Calu3 (cell line): ENCODE measurements at regions not wholly inside any gene's neighbourhood (a gene's known extent, or its start where the extent isn't known, plus 50 kb on each side); places are given as distances from the start of the nearest gene placed in this dataset.

Experiments
- BruUV-seq: library from RNA; stranded (reverse); fragments of 400-500 nt; replicated peaks from 2 replicates; lab custom pipeline; 2021; lab: Mats Ljungman, UMichigan
- CTCF ChIA-PET: fragments of 300-600 bp; sonication (Branson Sonifier 250); formaldehyde crosslinking; loops from one replicate; lab custom pipeline; 2022; ENCODE audit warnings: antibody characterized with exemption; lab: Charles Lee
- DNase-seq: peaks from one replicate; pipeline ENCODE4 v3.0.0; 2022
- H3K27ac Mint-ChIP-seq: one replicate; pipeline ENCODE4 v1.8.0; 2022; ENCODE audit warnings: mixed read lengths; ENCODE audit not compliant: unreplicated experiment
- H3K27me3 Mint-ChIP-seq: one replicate; pipeline ENCODE4 v1.8.0; 2022; ENCODE audit warnings: mixed read lengths; ENCODE audit not compliant: unreplicated experiment
- H3K36me3 Mint-ChIP-seq: one replicate; pipeline ENCODE4 v1.8.0; 2022; ENCODE audit warnings: mild to moderate bottlenecking, moderate library complexity, mixed read lengths; ENCODE audit not compliant: insufficient read depth, unreplicated experiment
- H3K4me1 Mint-ChIP-seq: one replicate; pipeline ENCODE4 v1.8.0; 2022; ENCODE audit warnings: mild to moderate bottlenecking, low read depth, mixed read lengths; ENCODE audit not compliant: unreplicated experiment
- H3K4me3 Mint-ChIP-seq: one replicate; pipeline ENCODE4 v1.8.0; 2022; ENCODE audit warnings: mild to moderate bottlenecking, low read depth, moderate library complexity, mixed read lengths; ENCODE audit not compliant: unreplicated experiment
- H3K9me3 Mint-ChIP-seq: one replicate; pipeline ENCODE4 v1.8.0; 2022; ENCODE audit warnings: low read depth, mixed read lengths; ENCODE audit not compliant: unreplicated experiment
- CTCF ChIP-seq: fragments of 200-600 bp; IDR thresholded peaks from one replicate; pipeline ENCODE4 v1.8.0; 2022; ENCODE audit warnings: antibody characterized with exemption; ENCODE audit not compliant: unreplicated experiment
- intact Hi-C: fragments of 100-400 bp; cut with micrococcal nuclease; formaldehyde crosslinking; loops from one replicate; pipeline ENCODE4 v1.10.0; 2022; ENCODE audit not compliant: unreplicated experiment

GRCh38 chr11:134753771-134754520, 341.9 kb upstream of the B3GAT1 start:
- TF ChIP-seq CTCF, result no peak
- Mint-ChIP-seq H3K27ac (no peak overlapping the region), H3K4me1 (no peaks in the 10 kb centered on the region), H3K27me3 (no peaks in the 10 kb centered on the region), H3K4me3 (no peak overlapping the region), H3K36me3 (no peaks in the 10 kb centered on the region), H3K9me3 (peaks cover 9% of the 10 kb centered on the region)
- BruUV-seq, result no TSS peak
- intact Hi-C loops, result no loop called here
- no peak for DNase-seq
- CTCF ChIA-PET, result interaction anchor here (0.7 kb wide), 1 partner anchor 85 kb away, joined by 3 read pairs; no protein-coding TSS in a partner anchor

- H3K36me3 Mint-ChIP-seq, result no peaks in the 10 kb centered on the region
- H3K9me3 Mint-ChIP-seq, result peaks cover 9% of the 10 kb centered on the region
- H3K4me1 Mint-ChIP-seq, result no peaks in the 10 kb centered on the region
- H3K27ac Mint-ChIP-seq, result no peak overlapping the region
- TF ChIP-seq CTCF, result no peak
- intact Hi-C loops, result no loop called here
- no peaks in the 10 kb centered on the region for H3K27me3 Mint-ChIP-seq
- no peak for DNase-seq
- BruUV-seq, result no TSS peak
- CTCF ChIA-PET, result interaction anchor here (0.7 kb wide), 1 partner anchor 84 kb away, joined by 3 read pairs; no protein-coding TSS in a partner anchor
- no peak overlapping the region for H3K4me3 Mint-ChIP-seq
Observed at GRCh38 chr11:134752964-134753770, 341.1 kb upstream of the B3GAT1 start.

GRCh38 chr11:134752526-134752925, 340.5 kb upstream of the B3GAT1 start:
- TF ChIP-seq CTCF, result no peak
- intact Hi-C loops, result no loop called here
- no peak for DNase-seq
- H3K27me3 Mint-ChIP-seq, result no peaks in the 10 kb centered on the region
- BruUV-seq, result no TSS peak
- no peaks in the 10 kb centered on the region for H3K4me1 Mint-ChIP-seq
- CTCF ChIA-PET, result no interaction called here
- H3K4me3 Mint-ChIP-seq, result no peak overlapping the region
- peaks cover 9% of the 10 kb centered on the region for H3K9me3 Mint-ChIP-seq
- H3K36me3 Mint-ChIP-seq, result no peaks in the 10 kb centered on the region
- no peak overlapping the region for H3K27ac Mint-ChIP-seq

GRCh38 chr11:134751766-134752165, 339.7 kb upstream of the B3GAT1 start:
- peaks cover 9% of the 10 kb centered on the region for H3K9me3 Mint-ChIP-seq
- DNase-seq, result no peak

More at GRCh38 chr11:134751766-134752165, 339.7 kb upstream of the B3GAT1 start:
- Mint-ChIP-seq H3K36me3 (no peaks in the 10 kb centered on the region), H3K4me3 (no peak overlapping the region), H3K27me3 (no peaks in the 10 kb centered on the region), H3K4me1 (no peaks in the 10 kb centered on the region), H3K27ac (no peak overlapping the region)
- intact Hi-C loops, result no loop called here
- no TSS peak for BruUV-seq
- CTCF ChIA-PET, result no interaction called here
- TF ChIP-seq CTCF, result no peak
